Hepatocyte (in vitro differentiated cells): ENCODE measurements at regions not wholly inside any gene's neighbourhood (a gene's known extent, or its start where the extent isn't known, plus 50 kb on each side); places are given as distances from the start of the nearest gene placed in this dataset.
A peak's percentile ranks its signal among the peaks of the same experiment; 100 is the strongest.

ENCODE experiments used
- CTCF ChIP-seq: fragments of 200-600 bp; sonication (generic); IDR thresholded peaks from 2 replicates; pipeline ENCODE4 v1.5.1; 2016; ENCODE audit warnings: antibody characterized with exemption, mild to moderate bottlenecking; ENCODE audit not compliant: poor library complexity
- EZH2 ChIP-seq: fragments of 200-600 bp; sonication (generic); IDR thresholded peaks from 2 replicates; pipeline ENCODE4 v1.6.1; 2016; ENCODE audit warnings: antibody characterized with exemption, mild to moderate bottlenecking, borderline replicate concordance
- EZH2phosphoT487 ChIP-seq: fragments of 200-600 bp; sonication (generic); IDR thresholded peaks from one replicate; pipeline ENCODE4 v1.6.1; 2018; ENCODE audit warnings: antibody characterized with exemption, mild to moderate bottlenecking, low read depth, moderate library complexity; ENCODE audit not compliant: unreplicated experiment, severe bottlenecking

DNA sequence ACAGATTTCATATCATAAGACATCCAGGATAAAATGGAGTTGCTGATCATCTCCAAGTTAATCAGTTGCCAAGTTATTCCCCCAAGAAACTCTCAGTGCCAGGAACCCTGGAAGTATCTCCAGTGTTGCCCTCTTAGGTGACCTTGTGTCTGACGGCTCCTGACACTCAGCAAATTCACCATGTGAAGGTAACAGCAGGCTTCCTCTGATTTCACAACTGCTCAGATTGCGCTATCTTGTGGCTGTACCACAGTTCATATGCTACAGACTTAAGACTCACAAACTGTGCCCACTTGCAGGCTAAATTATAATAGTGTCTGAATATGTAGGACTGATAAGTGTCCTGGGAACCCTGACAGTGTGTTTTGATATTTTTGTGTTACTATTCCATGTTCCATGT is 186.6 kb upstream of the OPRM1 start:
- TF ChIP-seq EZH2phosphoT487, result no peak
- TF ChIP-seq CTCF, result peak; percentile 13
- TF ChIP-seq EZH2, result no peak
